IMR-90 (cell line): ENCODE measurements at regions not wholly inside any gene's neighbourhood (a gene's known extent, or its start where the extent isn't known, plus 50 kb on each side); places are given as distances from the start of the nearest gene placed in this dataset.

ENCODE experiments used
- ATAC-seq: fragments of 200-7000 bp; cut with Tn5 transposase; 2 replicates; pipeline ENCODE4 v1.9.1; 2020; ENCODE audit warnings: low read depth, mild to moderate bottlenecking, moderate library complexity
- BruUV-seq: library from RNA; stranded (reverse); fragments of 400-500 nt; replicated peaks from 2 replicates; lab custom pipeline; 2021; lab: Mats Ljungman, UMichigan
- CTCF ChIA-PET: fragments of 300-600 bp; formaldehyde crosslinking; extraction: SDS; loops from one replicate; lab custom pipeline; 2021; ENCODE audit warnings: antibody characterized with exemption; lab: Yijun Ruan, JAX
- POLR2A ChIA-PET: fragments of 300-600 bp; sonication (Branson Sonifier 250); formaldehyde crosslinking; loops from one replicate; lab custom pipeline; 2022; ENCODE audit warnings: antibody characterized with exemption; ENCODE audit not compliant: unreplicated experiment; lab: Charles Lee
- DNase-seq: peaks from one replicate; pipeline ENCODE4 v3.0.0; 2013
- H2AFZ ChIP-seq: replicated peaks from 2 replicates; pipeline ENCODE3; 2013; ENCODE audit warnings: low read length, mild to moderate bottlenecking; ENCODE audit not compliant: poor library complexity
- H2AK5ac ChIP-seq: 2 replicates; pipeline ENCODE4 v1.6.1; 2013; ENCODE audit warnings: low read depth, low read length, inconsistent platforms
- H2AK9ac ChIP-seq: replicated peaks from 2 replicates; pipeline ENCODE3; 2013; ENCODE audit warnings: mild to moderate bottlenecking, low read depth, low read length, moderate library complexity; ENCODE audit not compliant: poor library complexity
- H2BK120ac ChIP-seq: 2 replicates; pipeline ENCODE4 v1.6.1; 2013; ENCODE audit warnings: low read depth, low read length, inconsistent platforms
- H2BK15ac ChIP-seq: 3 replicates; pipeline ENCODE4 v1.6.1; 2013; ENCODE audit warnings: low read depth, low read length, inconsistent platforms
- H2BK20ac ChIP-seq: 2 replicates; pipeline ENCODE4 v1.6.1; 2013; ENCODE audit warnings: low read depth, mild to moderate bottlenecking, inconsistent platforms, low read length, moderate library complexity
- H2BK5ac ChIP-seq: 2 replicates; pipeline ENCODE4 v1.6.1; 2013; ENCODE audit warnings: mild to moderate bottlenecking, low read depth, low read length, inconsistent platforms; ENCODE audit not compliant: poor library complexity, severe bottlenecking
- H3K14ac ChIP-seq: replicated peaks from 2 replicates; pipeline ENCODE4 v1.6.1; 2013; ENCODE audit warnings: low read depth, low read length, inconsistent platforms
- H3K18ac ChIP-seq: 2 replicates; pipeline ENCODE4 v1.6.1; 2013; ENCODE audit warnings: low read depth, low read length, control low read depth
- H3K23ac ChIP-seq: 2 replicates; pipeline ENCODE4 v1.6.1; 2013; ENCODE audit warnings: low read depth, low read length, inconsistent platforms
- H3K27ac ChIP-seq: 2 replicates; pipeline ENCODE4 v1.5.1; 2013; ENCODE audit warnings: mild to moderate bottlenecking, control low read depth, low read length; ENCODE audit not compliant: insufficient read depth
- H3K27me3 ChIP-seq: 2 replicates; pipeline ENCODE4 v1.6.1; 2013; ENCODE audit warnings: low read length; ENCODE audit not compliant: control insufficient read depth, insufficient read depth
- H3K36me3 ChIP-seq: 2 replicates; pipeline ENCODE4 v1.6.1; 2013; ENCODE audit warnings: low read length, mixed read lengths; ENCODE audit not compliant: control insufficient read depth, insufficient read depth
- H3K4ac ChIP-seq: 2 replicates; pipeline ENCODE4 v1.6.1; 2013; ENCODE audit warnings: low read depth, low read length, inconsistent platforms
- H3K4me1 ChIP-seq: 2 replicates; pipeline ENCODE4 v1.6.1; 2013; ENCODE audit warnings: low read length, mixed read lengths; ENCODE audit not compliant: control insufficient read depth, insufficient read depth
- H3K4me2 ChIP-seq: 2 replicates; pipeline ENCODE4 v1.6.1; 2013; ENCODE audit warnings: low read depth, mild to moderate bottlenecking, control low read depth, low read length, moderate library complexity
- H3K4me3 ChIP-seq: 2 replicates; pipeline ENCODE4 v1.5.1; 2013; ENCODE audit warnings: low read depth, mild to moderate bottlenecking, control low read depth, low read length, moderate library complexity; ENCODE audit not compliant: insufficient read depth
- H3K56ac ChIP-seq: 2 replicates; pipeline ENCODE4 v1.6.1; 2013; ENCODE audit warnings: low read length, inconsistent platforms; ENCODE audit not compliant: insufficient read depth; ENCODE audit errors: extremely low read depth
- H3K79me1 ChIP-seq, 2 experiments: 2 replicates each; pipeline ENCODE4 v1.6.1; 2013; ENCODE audit warnings: low read length in 2 of 2, inconsistent platforms in 1 of 2, low read depth in 1 of 2
- H3K9ac ChIP-seq: 2 replicates; pipeline ENCODE4 v1.6.1; 2013; ENCODE audit warnings: low read depth, low read length, control low read depth
- H3K9me1 ChIP-seq: 2 replicates; pipeline ENCODE4 v1.6.1; 2013; ENCODE audit warnings: low read length, inconsistent platforms; ENCODE audit not compliant: insufficient read depth
- H3K9me3 ChIP-seq: 2 replicates; pipeline ENCODE4 v1.6.1; 2013; ENCODE audit warnings: low read length; ENCODE audit not compliant: control insufficient read depth, insufficient read depth
- H4K20me1 ChIP-seq: 2 replicates; pipeline ENCODE4 v1.6.1; 2013; ENCODE audit warnings: low read length, inconsistent platforms; ENCODE audit not compliant: insufficient read depth
- H4K5ac ChIP-seq: 2 replicates; pipeline ENCODE4 v1.6.1; 2013; ENCODE audit warnings: mild to moderate bottlenecking, low read depth, low read length, control low read depth
- H4K8ac ChIP-seq, 2 experiments: 2 replicates each; pipeline ENCODE4 v1.6.1; 2013; ENCODE audit warnings: low read depth in 2 of 2, low read length in 2 of 2, control low read depth in 1 of 2, inconsistent platforms in 1 of 2
- H4K91ac ChIP-seq: 2 replicates; pipeline ENCODE4 v1.6.1; 2013; ENCODE audit warnings: low read depth, low read length, inconsistent platforms; ENCODE audit not compliant: insufficient read depth
- WGBS, 2 experiments: methylation state at CpG; one replicate each; pipeline versions ENCODE4 v1.1.5 to v1.1.7; 2013; ENCODE audit warnings: missing lambda C conversion rate in 2 of 2; ENCODE audit not compliant: insufficient read length in 1 of 2; ENCODE audit errors: extremely low coverage in 2 of 2; 5-methylcytosine and 5-hydroxymethylcytosine counted together
- dilution Hi-C: fragments of 300-500 bp; cut with HindIII; formaldehyde crosslinking; loops from one replicate; pipeline ENCODE4 v1.14.3; 2018; ENCODE audit warnings: low sequenced_read_pairs; ENCODE audit not compliant: unreplicated experiment
- in situ Hi-C: fragments of 300-500 bp; cut with MboI; formaldehyde crosslinking; loops from 3 replicates; pipeline ENCODE4 v1.14.3; 2019; ENCODE audit warnings: low sequenced_read_pairs, inconsistent platforms, mixed read lengths
- intact Hi-C: fragments of 100-400 bp; cut with micrococcal nuclease; formaldehyde crosslinking; loops from 2 replicates; pipeline ENCODE4 v1.10.0; 2022
- TF ChIP-seq, protein P1 (sequence below): fragments of 150-350 bp; IDR thresholded peaks from 2 replicates; pipeline ENCODE4 v1.6.1; 2017; ENCODE audit warnings: mild to moderate bottlenecking, antibody characterized with exemption, low read length, low read depth

DNA sequence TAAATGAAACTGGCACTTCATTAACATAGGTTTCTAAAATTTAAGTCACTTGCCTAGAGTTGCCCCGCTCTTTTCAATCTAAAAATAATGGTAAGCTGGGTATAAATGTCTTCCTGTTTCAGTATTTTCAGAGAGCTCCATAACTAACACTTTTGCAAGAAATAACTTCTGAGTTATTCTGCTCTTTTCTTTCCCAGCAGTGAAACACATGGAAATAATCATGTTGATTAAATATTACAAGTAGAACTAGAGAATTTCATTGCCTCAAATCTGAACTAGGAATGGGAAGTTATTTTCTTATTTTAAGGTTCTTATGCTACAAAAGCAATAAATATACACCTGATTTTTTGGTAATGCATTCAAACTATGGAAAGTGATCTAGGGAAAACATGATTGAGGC, 257.4 kb downstream of the IKZF2 start:
- H3K4ac ChIP-seq, result no peak overlapping the region
- no peak overlapping the region for H3K4me3 ChIP-seq
- H4K91ac ChIP-seq, result no peak overlapping the region
- no peak overlapping the region for H4K8ac ChIP-seq
- dilution Hi-C loops, result no loop called here
- H2BK15ac ChIP-seq, result no peak overlapping the region
- ChIA-PET POLR2A (no interaction called here), CTCF (no interaction called here)
- in situ Hi-C loops, result loop anchor here (10.0 kb wide), 2 partner anchors 119 to 209 kb away; no protein-coding TSS in a partner anchor
- no peaks in the 10 kb centered on the region for H3K36me3 ChIP-seq
- no peak overlapping the region for H3K14ac ChIP-seq
- no peaks in the 10 kb centered on the region for H3K9me1 ChIP-seq
- WGBS, 2 experiments, result no CpG with 5 or more reads among the region's 1 CpG
- no peaks in the 10 kb centered on the region for H3K79me1 ChIP-seq
- no peak overlapping the region for H3K27ac ChIP-seq
- no peak overlapping the region for H2AK5ac ChIP-seq
- no peak overlapping the region for H2BK20ac ChIP-seq
- no peak overlapping the region for H3K23ac ChIP-seq
- intact Hi-C loops, result no loop called here
- no TSS peak for BruUV-seq
- no peak overlapping the region for H3K18ac ChIP-seq
- H3K9me3 ChIP-seq, result no peaks in the 10 kb centered on the region
- H3K27me3 ChIP-seq, result no peaks in the 10 kb centered on the region
- no peak overlapping the region for H2BK120ac ChIP-seq
- H2AFZ ChIP-seq, result no peak overlapping the region
- TF ChIP-seq, protein P1, sequence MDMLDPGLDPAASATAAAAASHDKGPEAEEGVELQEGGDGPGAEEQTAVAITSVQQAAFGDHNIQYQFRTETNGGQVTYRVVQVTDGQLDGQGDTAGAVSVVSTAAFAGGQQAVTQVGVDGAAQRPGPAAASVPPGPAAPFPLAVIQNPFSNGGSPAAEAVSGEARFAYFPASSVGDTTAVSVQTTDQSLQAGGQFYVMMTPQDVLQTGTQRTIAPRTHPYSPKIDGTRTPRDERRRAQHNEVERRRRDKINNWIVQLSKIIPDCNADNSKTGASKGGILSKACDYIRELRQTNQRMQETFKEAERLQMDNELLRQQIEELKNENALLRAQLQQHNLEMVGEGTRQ, result no peak
- no peak overlapping the region for H3K9ac ChIP-seq
- no peak overlapping the region for H3K4me2 ChIP-seq
- no peaks in the 10 kb centered on the region for H4K20me1 ChIP-seq
- ATAC-seq (no peak), DNase-seq (no peak)
- H4K5ac ChIP-seq, result no peak overlapping the region
- H3K4me1 ChIP-seq, result no peaks in the 10 kb centered on the region
- no peak overlapping the region for H2AK9ac ChIP-seq
- no peak overlapping the region for H3K56ac ChIP-seq
- H2BK5ac ChIP-seq, result no peak overlapping the region
